ENCODE measurements at regions not wholly inside any gene's neighbourhood (a gene's known extent, or its start where the extent isn't known, plus 50 kb on each side); places are given as distances from the start of the nearest gene placed in this dataset.
"Not testable (repeated sequence)": the region's sequence is repeated elsewhere in the genome, so short reads cannot be mapped to it uniquely, and the experiment has no call there.

DNA sequence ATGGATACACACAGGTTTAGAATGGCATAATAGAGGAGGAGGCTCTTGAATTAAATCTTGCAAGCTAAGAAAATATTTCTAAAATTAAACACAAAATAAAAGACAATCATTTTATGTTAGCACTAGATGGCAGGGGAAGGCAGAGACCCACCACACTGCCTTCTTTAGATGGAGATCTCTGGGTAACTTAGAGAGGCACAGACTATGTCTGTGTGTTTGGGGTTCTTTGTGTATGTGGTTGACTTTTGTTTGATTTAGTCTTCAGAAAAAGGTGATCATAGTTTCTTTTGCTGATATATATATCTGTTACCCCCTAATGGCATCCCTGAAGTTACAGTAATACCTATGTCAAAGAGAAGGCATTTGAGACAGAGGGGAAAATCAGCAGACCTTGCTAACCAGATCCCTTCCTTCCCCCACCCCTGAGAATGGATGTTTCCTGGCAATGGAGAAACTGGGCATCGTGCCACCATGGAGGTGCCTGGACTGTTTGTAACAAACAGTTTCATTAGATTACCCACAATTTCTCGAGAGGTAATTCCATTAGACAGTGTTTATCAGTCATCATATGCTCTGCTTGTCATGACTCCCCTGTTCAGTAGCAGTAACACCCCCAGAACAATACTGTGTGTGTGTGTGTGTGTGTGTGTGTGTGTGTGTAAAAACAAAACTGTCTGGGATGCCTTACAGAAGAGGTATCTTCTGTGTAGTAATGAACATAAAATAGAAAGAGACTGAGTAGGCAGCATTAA, 228.3 kb upstream of the DEPDC1 start:
- H3K4me3 ChIP-seq (replicated peaks; ENCODE audit: insufficient read depth, low read length), result no peak overlapping the region
- H3K27me3 ChIP-seq (ENCODE audit: insufficient read depth, poor library complexity, severe bottlenecking), result no peaks in the 10 kb centered on the region
- DNase-seq (ENCODE audit: low read depth in 1 of 2, low spot score in 1 of 2), result no peak
- TF ChIP-seq POLR2AphosphoS5 (IDR thresholded peaks at IDR 0.05; ENCODE audit: low read depth) (no peak), SPI1 (IDR thresholded peaks at IDR 0.05; ENCODE audit: borderline replicate concordance, low read depth) (no peak), GABPA (IDR thresholded peaks at IDR 0.05; ENCODE audit: low read depth) (no peak), CTCF (IDR thresholded peaks at IDR 0.05; ENCODE audit: insufficient read depth, low read length) (no peak), REST (IDR thresholded peaks at IDR 0.05; ENCODE audit: insufficient replicate concordance, low read depth) (no peak)
- no peak overlapping the region for H3K27ac ChIP-seq (replicated peaks)

GRCh38 chr1:68739486-68739885, 242.6 kb upstream of the DEPDC1 start:
- not testable (repeated sequence) for H3K27ac ChIP-seq (replicated peaks); DNase-seq (ENCODE audit: low read depth in 1 of 2, low spot score in 1 of 2); H3K27me3 ChIP-seq (ENCODE audit: insufficient read depth, poor library complexity, severe bottlenecking); H3K4me3 ChIP-seq (replicated peaks; ENCODE audit: insufficient read depth, low read length)

- Histone ChIP-seq H3K27ac (replicated peaks) (no peak overlapping the region), H3K27me3 (ENCODE audit: insufficient read depth, poor library complexity, severe bottlenecking) (no peaks in the 10 kb centered on the region), H3K4me3 (replicated peaks; ENCODE audit: insufficient read depth, low read length) (no peak overlapping the region)
- DNase-seq (ENCODE audit: low read depth in 1 of 2, low spot score in 1 of 2), result no peak
- TF ChIP-seq SPI1 (IDR thresholded peaks at IDR 0.05; ENCODE audit: borderline replicate concordance, low read depth) (no peak), CTCF (IDR thresholded peaks at IDR 0.05; ENCODE audit: insufficient read depth, low read length) (no peak), GABPA (IDR thresholded peaks at IDR 0.05; ENCODE audit: low read depth) (no peak), POLR2AphosphoS5 (IDR thresholded peaks at IDR 0.05; ENCODE audit: low read depth) (no peak), REST (IDR thresholded peaks at IDR 0.05; ENCODE audit: insufficient replicate concordance, low read depth) (no peak)
These were observed 248.1 kb upstream of the DEPDC1 start for GRCh38 chr1:68745011-68745410.

DNA sequence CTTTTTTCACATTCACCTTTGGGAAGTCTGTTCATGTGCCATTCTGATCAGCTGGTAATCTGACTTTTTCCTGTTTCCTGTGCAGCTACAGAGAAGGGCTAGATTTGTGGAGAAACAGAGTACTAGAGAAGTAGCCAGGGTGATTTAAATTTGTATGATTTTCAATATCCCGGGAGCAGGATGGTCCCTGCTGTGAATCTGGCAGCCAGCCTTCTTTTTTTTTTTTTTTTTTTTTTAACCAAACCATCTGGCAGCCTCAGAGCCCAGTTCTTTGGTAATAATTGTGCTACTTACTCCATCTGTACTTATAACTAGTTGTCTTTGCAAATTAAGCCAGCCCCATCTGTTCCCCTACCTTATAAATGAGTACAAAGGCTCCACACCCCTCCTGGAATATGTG, 248.6 kb upstream of the DEPDC1 start:
- DNase-seq (ENCODE audit: low read depth in 1 of 2, low spot score in 1 of 2), result no peak
- H3K27ac ChIP-seq (replicated peaks), result no peak overlapping the region
- H3K4me3 ChIP-seq (replicated peaks; ENCODE audit: insufficient read depth, low read length), result no peak overlapping the region
- H3K27me3 ChIP-seq (ENCODE audit: insufficient read depth, poor library complexity, severe bottlenecking), result no peaks in the 10 kb centered on the region
- TF ChIP-seq SPI1 (IDR thresholded peaks at IDR 0.05; ENCODE audit: borderline replicate concordance, low read depth) (no peak), GABPA (IDR thresholded peaks at IDR 0.05; ENCODE audit: low read depth) (no peak), POLR2AphosphoS5 (IDR thresholded peaks at IDR 0.05; ENCODE audit: low read depth) (no peak), REST (IDR thresholded peaks at IDR 0.05; ENCODE audit: insufficient replicate concordance, low read depth) (no peak), CTCF (IDR thresholded peaks at IDR 0.05; ENCODE audit: insufficient read depth, low read length) (no peak)

Data from HL-60 (cell line).